ENCODE measurements at regions not wholly inside any gene's neighbourhood (a gene's known extent, or its start where the extent isn't known, plus 50 kb on each side); places are given as distances from the start of the nearest gene placed in this dataset.

DNA sequence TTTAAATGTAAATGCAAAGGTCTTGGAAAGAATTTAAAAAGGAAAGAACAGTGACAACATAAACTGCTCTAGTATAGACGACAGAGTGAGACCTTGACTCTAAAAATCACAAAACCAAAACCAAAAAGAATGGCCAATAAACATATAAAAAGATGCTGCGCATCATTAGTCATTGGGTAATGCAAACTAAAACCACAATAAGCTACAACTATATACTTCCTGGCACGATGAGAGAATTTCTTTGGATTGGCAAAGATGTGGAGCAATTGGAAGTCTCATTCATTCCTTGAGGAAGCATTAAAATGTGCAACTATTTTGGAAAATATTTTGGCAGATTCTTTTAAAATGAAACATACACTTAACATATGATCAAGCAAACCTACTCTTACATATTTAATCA, 98.7 kb upstream of the ZPLD1 start:
- no peak overlapping the region for H3K4me2 ChIP-seq (ENCODE audit: insufficient read depth, low read length)

GRCh38 chr3:102339671-102340070, 95.1 kb upstream of the ZPLD1 start:
- H4K20me1 ChIP-seq (ENCODE audit: insufficient read depth, low read length): no peaks in the 10 kb centered on the region
- no peak overlapping the region for H3K4me2 ChIP-seq (ENCODE audit: insufficient read depth, low read length)
- H3K79me2 ChIP-seq (ENCODE audit: insufficient read depth, low read length): no peaks in the 10 kb centered on the region
- no peaks in the 10 kb centered on the region for H3K4me1 ChIP-seq (ENCODE audit: insufficient read depth, low read length)
- H3K27me3 ChIP-seq (ENCODE audit: insufficient read depth, low read length): no peaks in the 10 kb centered on the region
- DNase-seq (ENCODE audit: insufficient read length, low spot score, missing footprints): no peak
- TF ChIP-seq, protein P1, sequence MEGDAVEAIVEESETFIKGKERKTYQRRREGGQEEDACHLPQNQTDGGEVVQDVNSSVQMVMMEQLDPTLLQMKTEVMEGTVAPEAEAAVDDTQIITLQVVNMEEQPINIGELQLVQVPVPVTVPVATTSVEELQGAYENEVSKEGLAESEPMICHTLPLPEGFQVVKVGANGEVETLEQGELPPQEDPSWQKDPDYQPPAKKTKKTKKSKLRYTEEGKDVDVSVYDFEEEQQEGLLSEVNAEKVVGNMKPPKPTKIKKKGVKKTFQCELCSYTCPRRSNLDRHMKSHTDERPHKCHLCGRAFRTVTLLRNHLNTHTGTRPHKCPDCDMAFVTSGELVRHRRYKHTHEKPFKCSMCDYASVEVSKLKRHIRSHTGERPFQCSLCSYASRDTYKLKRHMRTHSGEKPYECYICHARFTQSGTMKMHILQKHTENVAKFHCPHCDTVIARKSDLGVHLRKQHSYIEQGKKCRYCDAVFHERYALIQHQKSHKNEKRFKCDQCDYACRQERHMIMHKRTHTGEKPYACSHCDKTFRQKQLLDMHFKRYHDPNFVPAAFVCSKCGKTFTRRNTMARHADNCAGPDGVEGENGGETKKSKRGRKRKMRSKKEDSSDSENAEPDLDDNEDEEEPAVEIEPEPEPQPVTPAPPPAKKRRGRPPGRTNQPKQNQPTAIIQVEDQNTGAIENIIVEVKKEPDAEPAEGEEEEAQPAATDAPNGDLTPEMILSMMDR (IDR thresholded peaks at IDR 0.05; ENCODE audit: extremely low read depth, low read depth, low read length): no peak
- no peaks in the 10 kb centered on the region for H3K36me3 ChIP-seq (ENCODE audit: insufficient read depth, low read length)
- no peak overlapping the region for H3K4me3 ChIP-seq (ENCODE audit: insufficient read depth, low read length)
- H3K9me3 ChIP-seq (ENCODE audit: low read depth, low read length): no peaks in the 10 kb centered on the region
- H2AFZ ChIP-seq (ENCODE audit: low read length): no peak overlapping the region
- H3K27ac ChIP-seq (ENCODE audit: low read depth, low read length): no peak overlapping the region

More for the DNA sequence above, 98.7 kb upstream of the ZPLD1 start:
- H3K27me3 ChIP-seq (ENCODE audit: insufficient read depth, low read length): peaks cover 3% of the 10 kb centered on the region
- no peaks in the 10 kb centered on the region for H3K4me1 ChIP-seq (ENCODE audit: insufficient read depth, low read length)
- no peak overlapping the region for H2AFZ ChIP-seq (ENCODE audit: low read length)
- no peaks in the 10 kb centered on the region for H3K79me2 ChIP-seq (ENCODE audit: insufficient read depth, low read length)
- no peaks in the 10 kb centered on the region for H4K20me1 ChIP-seq (ENCODE audit: insufficient read depth, low read length)
- H3K36me3 ChIP-seq (ENCODE audit: insufficient read depth, low read length): no peaks in the 10 kb centered on the region
- H3K27ac ChIP-seq (ENCODE audit: low read depth, low read length): no peak overlapping the region
- no peak for DNase-seq (ENCODE audit: insufficient read length, low spot score, missing footprints)
- H3K9me3 ChIP-seq (ENCODE audit: low read depth, low read length): no peaks in the 10 kb centered on the region
- TF ChIP-seq, protein P1 (IDR thresholded peaks at IDR 0.05; ENCODE audit: extremely low read depth, low read depth, low read length): no peak
- H3K4me3 ChIP-seq (ENCODE audit: insufficient read depth, low read length): no peak overlapping the region

DNA sequence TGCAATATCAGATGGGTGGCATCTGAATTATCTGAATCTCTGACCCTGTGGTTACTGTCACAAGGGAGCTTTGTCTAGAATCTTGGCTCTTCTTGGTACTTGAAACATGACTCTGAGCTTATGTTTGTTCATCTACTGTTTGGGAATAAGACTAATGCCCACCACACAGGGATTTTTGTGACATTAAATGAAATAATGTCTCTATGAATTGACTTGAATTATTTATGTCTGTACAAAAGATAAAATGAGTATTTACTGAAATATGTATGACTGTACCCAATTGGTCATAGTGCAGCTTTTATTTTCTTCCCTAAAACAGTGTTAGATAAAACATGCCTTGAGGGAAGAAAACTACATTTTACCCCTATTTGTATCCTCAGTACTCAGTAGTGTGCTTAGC, 87.9 kb upstream of the ZPLD1 start:
- Histone ChIP-seq H3K9me3 (ENCODE audit: low read depth, low read length) (no peaks in the 10 kb centered on the region), H2AFZ (ENCODE audit: low read length) (no peak overlapping the region), H3K4me2 (ENCODE audit: insufficient read depth, low read length) (no peak overlapping the region), H4K20me1 (ENCODE audit: insufficient read depth, low read length) (no peaks in the 10 kb centered on the region), H3K27ac (ENCODE audit: low read depth, low read length) (no peak overlapping the region), H3K79me2 (ENCODE audit: insufficient read depth, low read length) (no peaks in the 10 kb centered on the region), H3K4me3 (ENCODE audit: insufficient read depth, low read length) (no peak overlapping the region), H3K27me3 (ENCODE audit: insufficient read depth, low read length) (no peaks in the 10 kb centered on the region), H3K4me1 (ENCODE audit: insufficient read depth, low read length) (no peaks in the 10 kb centered on the region), H3K36me3 (ENCODE audit: insufficient read depth, low read length) (no peaks in the 10 kb centered on the region)
- TF ChIP-seq, protein P1 (IDR thresholded peaks at IDR 0.05; ENCODE audit: extremely low read depth, low read depth, low read length): no peak
- DNase-seq (ENCODE audit: insufficient read length, low spot score, missing footprints): no peak

DNA sequence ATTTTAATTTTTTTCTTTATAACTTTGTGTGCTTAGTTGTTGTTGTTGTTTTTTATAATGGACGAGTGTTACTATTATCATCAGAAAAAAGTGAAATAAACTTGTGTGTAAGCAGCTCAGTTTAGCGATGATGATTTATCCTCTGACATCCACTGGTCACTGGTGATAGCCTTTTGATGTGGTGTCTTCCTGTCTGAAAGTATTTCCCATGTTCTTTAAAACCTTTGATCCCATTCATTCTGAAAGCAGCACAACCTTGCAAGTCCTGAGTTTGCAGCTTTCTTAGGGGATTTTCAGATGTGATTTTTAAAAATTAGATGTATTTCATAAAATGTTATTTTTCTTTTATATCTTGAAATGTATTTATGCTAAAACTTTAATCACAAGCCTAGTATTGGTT, 85.9 kb upstream of the ZPLD1 start:
- Histone ChIP-seq H3K79me2 (ENCODE audit: insufficient read depth, low read length) (no peaks in the 10 kb centered on the region), H3K4me1 (ENCODE audit: insufficient read depth, low read length) (no peaks in the 10 kb centered on the region), H4K20me1 (ENCODE audit: insufficient read depth, low read length) (no peaks in the 10 kb centered on the region), H3K36me3 (ENCODE audit: insufficient read depth, low read length) (no peaks in the 10 kb centered on the region), H3K4me2 (ENCODE audit: insufficient read depth, low read length) (no peak overlapping the region), H3K27me3 (ENCODE audit: insufficient read depth, low read length) (no peaks in the 10 kb centered on the region), H3K27ac (ENCODE audit: low read depth, low read length) (no peak overlapping the region), H3K4me3 (ENCODE audit: insufficient read depth, low read length) (no peak overlapping the region), H3K9me3 (ENCODE audit: low read depth, low read length) (no peaks in the 10 kb centered on the region), H2AFZ (ENCODE audit: low read length) (no peak overlapping the region)
- TF ChIP-seq, protein P1 (IDR thresholded peaks at IDR 0.05; ENCODE audit: extremely low read depth, low read depth, low read length): no peak
- no peak for DNase-seq (ENCODE audit: insufficient read length, low spot score, missing footprints)
